B cell (primary cell): ENCODE measurements at regions not wholly inside any gene's neighbourhood (a gene's known extent, or its start where the extent isn't known, plus 50 kb on each side); places are given as distances from the start of the nearest gene placed in this dataset.

ENCODE experiments used
- ATAC-seq: fragments of 200-7000 bp; cut with Tn5 transposase; one replicate; pipeline ENCODE4 v1.10.0; 2021; ENCODE audit warnings: low read depth, mild to moderate bottlenecking, moderate number of reproducible peaks, moderate library complexity
- CTCF ChIA-PET: fragments of 350-600 bp; sonication (Branson Sonifier 250); formaldehyde crosslinking; loops from one replicate; lab custom pipeline; 2021; ENCODE audit warnings: antibody characterized with exemption, inconsistent platforms; lab: Charles Lee
- POLR2A ChIA-PET: fragments of 350-600 bp; sonication (Branson Sonifier 250); formaldehyde crosslinking; loops from one replicate; lab custom pipeline; 2021; ENCODE audit warnings: antibody characterized with exemption; lab: Charles Lee
- DNase-seq: peaks from one replicate; pipeline ENCODE4 v3.0.0; 2013
- H2AFZ ChIP-seq: 2 replicates; pipeline ENCODE4 v1.6.1; 2012; ENCODE audit warnings: mild to moderate bottlenecking, low read depth, low read length; ENCODE audit not compliant: insufficient read depth, poor library complexity, severe bottlenecking
- H3K27ac ChIP-seq, 2 donors: 1 replicate in 1 of 2; 2 replicates in 1 of 2; pipeline ENCODE4 v1.5.1; 2012 to 2013; ENCODE audit warnings: low read length in 2 of 2, mild to moderate bottlenecking in 2 of 2, moderate library complexity in 1 of 2
- H3K27me3 ChIP-seq, 4 experiments: fragments of 200-600 bp in 1 of 4; sonication (generic) in 1 of 4; replicated peaks in 1 of 4; 1 replicate in 2 of 4; 2 replicates in 2 of 4; pipeline versions ENCODE4 v1.6.1 to v1.7.0; 2013 to 2016; ENCODE audit warnings: low read length in 3 of 4, mild to moderate bottlenecking in 2 of 4, mixed read lengths in 1 of 4, moderate library complexity in 1 of 4; ENCODE audit not compliant: insufficient read depth in 4 of 4, control insufficient read depth in 3 of 4; ENCODE audit errors: control extremely low read depth in 1 of 4
- H3K36me3 ChIP-seq, 2 experiments: replicated peaks in 1 of 2; 1 replicate in 1 of 2; 2 replicates in 1 of 2; pipeline versions ENCODE4 v1.6.1 to v1.7.1; 2013; ENCODE audit warnings: low read length in 1 of 2; ENCODE audit not compliant: insufficient read depth in 2 of 2, control insufficient read depth in 1 of 2; ENCODE audit errors: control extremely low read depth in 1 of 2, extremely low read depth in 1 of 2
- H3K4me1 ChIP-seq, 2 donors: fragments of 200-600 bp in 1 of 2; sonication (generic) in 1 of 2; 1 replicate in 1 of 2; 2 replicates in 1 of 2; pipeline versions ENCODE4 v1.5.1 to v1.6.1; 2013 to 2017; ENCODE audit warnings: low read length in 2 of 2; ENCODE audit not compliant: control insufficient read depth in 2 of 2, insufficient read depth in 2 of 2
- H3K4me2 ChIP-seq: replicated peaks from 2 replicates; pipeline ENCODE3; 2012; ENCODE audit warnings: mild to moderate bottlenecking, low read depth, low read length; ENCODE audit not compliant: poor library complexity, severe bottlenecking
- H3K4me3 ChIP-seq, 5 experiments: fragments of 200-600 bp in 1 of 5; sonication (generic) in 1 of 5; 1 replicate in 3 of 5; 2 replicates in 2 of 5; pipeline versions ENCODE4 v1.5.1 to v1.7.0; 2011 to 2016; ENCODE audit warnings: low read length in 4 of 5, mild to moderate bottlenecking in 4 of 5, low read depth in 2 of 5, control low read depth in 1 of 5, moderate library complexity in 1 of 5; ENCODE audit not compliant: insufficient read depth in 1 of 5; ENCODE audit errors: control extremely low read depth in 1 of 5, extremely low read depth in 1 of 5
- H3K79me2 ChIP-seq: fragments of 200-600 bp; sonication (generic); one replicate; pipeline ENCODE4 v1.6.0; 2016; ENCODE audit warnings: low read length; ENCODE audit not compliant: control insufficient read depth, insufficient read depth
- H3K9ac ChIP-seq: fragments of 200-600 bp; sonication (generic); 2 replicates; pipeline ENCODE4 v1.6.1; 2017; ENCODE audit warnings: mild to moderate bottlenecking, low read length, moderate library complexity
- H3K9me3 ChIP-seq, 3 donors: one replicate each; pipeline versions ENCODE4 v1.6.1 to v1.7.1; 2013; ENCODE audit warnings: low read length in 2 of 3; ENCODE audit not compliant: control insufficient read depth in 2 of 3, insufficient read depth in 1 of 3; ENCODE audit errors: control extremely low read depth in 1 of 3
- H4K20me1 ChIP-seq: 2 replicates; pipeline ENCODE4 v1.6.0; 2012; ENCODE audit warnings: mild to moderate bottlenecking, low read length; ENCODE audit not compliant: insufficient read depth, control insufficient read depth, poor library complexity, severe bottlenecking
- H3K27ac Mint-ChIP-seq: one replicate; pipeline ENCODE4 v1.8.0; 2021; ENCODE audit warnings: mixed read lengths
- H3K27me3 Mint-ChIP-seq: one replicate; pipeline ENCODE4 v1.8.0; 2021; ENCODE audit warnings: mixed read lengths
- H3K4me1 Mint-ChIP-seq: one replicate; pipeline ENCODE4 v1.8.0; 2021; ENCODE audit warnings: mixed read lengths
- H3K4me3 Mint-ChIP-seq: one replicate; pipeline ENCODE4 v1.8.0; 2021; ENCODE audit warnings: mixed read lengths
- H3K9me3 Mint-ChIP-seq: one replicate; pipeline ENCODE4 v1.8.0; 2022; ENCODE audit warnings: mixed read lengths; ENCODE audit not compliant: insufficient read depth
- EZH2 ChIP-seq: IDR thresholded peaks from 2 replicates; pipeline ENCODE4 v1.6.1; 2012; ENCODE audit warnings: borderline replicate concordance, low read depth, mild to moderate bottlenecking, moderate library complexity, low read length; ENCODE audit not compliant: insufficient read depth, poor library complexity, severe bottlenecking
- WGBS: methylation state at CpG from one replicate; pipeline ENCODE4 v1.1.5; 2013; ENCODE audit warnings: missing lambda C conversion rate; ENCODE audit not compliant: insufficient coverage; 5-methylcytosine and 5-hydroxymethylcytosine counted together
- intact Hi-C: fragments of 100-400 bp; cut with micrococcal nuclease; formaldehyde crosslinking; loops from one replicate; pipeline ENCODE4 v1.10.0; 2022
- TF ChIP-seq, protein P1 (sequence below): fragments of 200-600 bp; IDR thresholded peaks from one replicate; pipeline ENCODE4 v1.8.0; 2022; ENCODE audit warnings: antibody characterized with exemption, mild to moderate bottlenecking

DNA sequence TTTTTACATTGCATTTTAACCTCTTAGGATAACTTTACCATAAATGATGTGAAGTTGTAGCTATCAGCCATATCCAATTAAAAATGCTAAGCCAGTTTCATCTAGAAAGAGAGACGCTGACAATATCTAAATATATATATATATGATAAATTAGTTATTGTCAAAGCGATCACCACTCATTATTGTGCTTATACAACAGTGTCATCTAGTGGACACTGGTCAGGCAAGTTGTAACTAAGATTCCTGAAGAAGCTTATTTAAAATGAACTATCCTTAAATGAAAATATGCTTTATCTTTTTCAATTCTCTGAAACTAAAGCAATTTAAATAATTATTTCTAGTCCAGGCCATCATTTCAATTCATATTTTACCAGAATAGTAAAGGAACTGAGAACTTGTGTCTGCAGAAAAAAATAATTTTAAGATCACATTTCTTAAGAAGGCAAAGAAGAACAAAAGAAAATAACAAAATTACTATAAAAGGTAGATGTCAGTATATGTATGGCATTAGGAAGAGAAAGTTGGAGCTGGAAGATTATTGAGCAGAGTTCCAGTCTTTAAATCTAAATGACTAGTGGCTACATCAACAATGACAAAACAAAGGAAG is 193.3 kb upstream of the SNX7 start:
- no peak overlapping the region for H3K9ac ChIP-seq
- no peaks in the 10 kb centered on the region for H3K9me3 Mint-ChIP-seq
- no peak overlapping the region for H3K4me3 Mint-ChIP-seq
- H3K27ac Mint-ChIP-seq, result no peak overlapping the region
- H3K4me3 ChIP-seq, result no peak overlapping the region
- DNase-seq, result no peak
- no peaks in the 10 kb centered on the region for H3K27me3 Mint-ChIP-seq
- no peak for ATAC-seq
- no CpG with 5 or more reads among the region's 2 CpGs for WGBS
- no peaks in the 10 kb centered on the region for H3K79me2 ChIP-seq
- H3K4me1 ChIP-seq, result no peaks in the 10 kb centered on the region
- H3K27me3 ChIP-seq, result no peaks in the 10 kb centered on the region
- H3K4me1 Mint-ChIP-seq, result no peaks in the 10 kb centered on the region
- CTCF ChIA-PET, result no interaction called here
- H3K27ac ChIP-seq, result no peak overlapping the region
- no peaks in the 10 kb centered on the region for H3K36me3 ChIP-seq
- TF ChIP-seq EZH2, result no peak
- TF ChIP-seq, protein P1, sequence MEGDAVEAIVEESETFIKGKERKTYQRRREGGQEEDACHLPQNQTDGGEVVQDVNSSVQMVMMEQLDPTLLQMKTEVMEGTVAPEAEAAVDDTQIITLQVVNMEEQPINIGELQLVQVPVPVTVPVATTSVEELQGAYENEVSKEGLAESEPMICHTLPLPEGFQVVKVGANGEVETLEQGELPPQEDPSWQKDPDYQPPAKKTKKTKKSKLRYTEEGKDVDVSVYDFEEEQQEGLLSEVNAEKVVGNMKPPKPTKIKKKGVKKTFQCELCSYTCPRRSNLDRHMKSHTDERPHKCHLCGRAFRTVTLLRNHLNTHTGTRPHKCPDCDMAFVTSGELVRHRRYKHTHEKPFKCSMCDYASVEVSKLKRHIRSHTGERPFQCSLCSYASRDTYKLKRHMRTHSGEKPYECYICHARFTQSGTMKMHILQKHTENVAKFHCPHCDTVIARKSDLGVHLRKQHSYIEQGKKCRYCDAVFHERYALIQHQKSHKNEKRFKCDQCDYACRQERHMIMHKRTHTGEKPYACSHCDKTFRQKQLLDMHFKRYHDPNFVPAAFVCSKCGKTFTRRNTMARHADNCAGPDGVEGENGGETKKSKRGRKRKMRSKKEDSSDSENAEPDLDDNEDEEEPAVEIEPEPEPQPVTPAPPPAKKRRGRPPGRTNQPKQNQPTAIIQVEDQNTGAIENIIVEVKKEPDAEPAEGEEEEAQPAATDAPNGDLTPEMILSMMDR, result no peak
- no peak overlapping the region for H2AFZ ChIP-seq
- intact Hi-C loops, result no loop called here
- no peaks in the 10 kb centered on the region for H3K9me3 ChIP-seq
- POLR2A ChIA-PET, result no interaction called here
- no peaks in the 10 kb centered on the region for H4K20me1 ChIP-seq
- no peak overlapping the region for H3K4me2 ChIP-seq

- Histone ChIP-seq H3K4me3 (no peak overlapping the region), H3K4me2 (no peak overlapping the region), H3K9me3 (no peaks in the 10 kb centered on the region), H3K27me3 (no peaks in the 10 kb centered on the region), H3K79me2 (no peaks in the 10 kb centered on the region), H3K27ac (no peak overlapping the region), H2AFZ (no peak overlapping the region), H3K9ac (no peak overlapping the region), H4K20me1 (no peaks in the 10 kb centered on the region), H3K4me1 (no peaks in the 10 kb centered on the region), H3K36me3 (no peaks in the 10 kb centered on the region)
- TF ChIP-seq EZH2, result no peak
- TF ChIP-seq, protein P1, result no peak
- Mint-ChIP-seq H3K27ac (no peak overlapping the region), H3K4me3 (no peak overlapping the region), H3K4me1 (no peaks in the 10 kb centered on the region), H3K27me3 (no peaks in the 10 kb centered on the region), H3K9me3 (no peaks in the 10 kb centered on the region)
- CTCF ChIA-PET, result no interaction called here
- intact Hi-C loops, result no loop called here
- no CpG with 5 or more reads among the region's 4 CpGs for WGBS
- ATAC-seq (no peak), DNase-seq (no peak)
- POLR2A ChIA-PET, result no interaction called here
These were observed 193.9 kb upstream of the SNX7 start for GRCh38 chr1:98467586-98467985.
